KMS-11 (cell line): ENCODE measurements at regions not wholly inside any gene's neighbourhood (a gene's known extent, or its start where the extent isn't known, plus 50 kb on each side); places are given as distances from the start of the nearest gene placed in this dataset.
"Not testable (repeated sequence)": the region's sequence is repeated elsewhere in the genome, so short reads cannot be mapped to it uniquely, and the experiment has no call there.

Experiments
- H2AFZ ChIP-seq: fragments of 200-600 bp; sonication (generic); 2 replicates; pipeline ENCODE4 v1.6.1; 2016; ENCODE audit warnings: antibody characterized with exemption, mixed run types, low read depth
- H3K27ac ChIP-seq: fragments of 200-600 bp; sonication (generic); 2 replicates; pipeline ENCODE4 v1.6.1; 2016; ENCODE audit warnings: mild to moderate bottlenecking, mixed run types
- H3K27me3 ChIP-seq: fragments of 200-600 bp; sonication (generic); 2 replicates; pipeline ENCODE4 v1.6.1; 2017; ENCODE audit warnings: mild to moderate bottlenecking, low read depth, mixed run types, moderate library complexity; ENCODE audit not compliant: insufficient read depth
- H3K36me3 ChIP-seq: fragments of 200-600 bp; sonication (generic); 2 replicates; pipeline ENCODE4 v1.6.1; 2017; ENCODE audit warnings: mild to moderate bottlenecking, mixed run types; ENCODE audit not compliant: insufficient read depth
- H3K4me1 ChIP-seq: fragments of 200-600 bp; sonication (generic); 2 replicates; pipeline ENCODE4 v1.6.1; 2016; ENCODE audit warnings: mild to moderate bottlenecking, low read depth, mixed run types; ENCODE audit not compliant: poor library complexity, severe bottlenecking
- H3K4me2 ChIP-seq: fragments of 200-600 bp; sonication (generic); 2 replicates; pipeline ENCODE4 v1.7.0; 2016; ENCODE audit warnings: mild to moderate bottlenecking, mixed run types
- H3K4me3 ChIP-seq: fragments of 200-600 bp; sonication (generic); IDR thresholded peaks from 2 replicates; pipeline ENCODE4 v1.6.1; 2017; ENCODE audit warnings: low read depth, low read length, mixed read lengths; ENCODE audit not compliant: insufficient read depth
- H3K79me2 ChIP-seq: fragments of 200-600 bp; sonication (generic); 2 replicates; pipeline ENCODE4 v1.6.1; 2016; ENCODE audit warnings: low read depth, mixed run types; ENCODE audit not compliant: insufficient read depth
- H3K9ac ChIP-seq: fragments of 200-600 bp; sonication (generic); 2 replicates; pipeline ENCODE4 v1.6.1; 2016; ENCODE audit warnings: mild to moderate bottlenecking, mixed run types
- H4K20me1 ChIP-seq: fragments of 200-600 bp; sonication (generic); 2 replicates; pipeline ENCODE4 v1.6.1; 2016; ENCODE audit warnings: mild to moderate bottlenecking, mixed run types; ENCODE audit not compliant: insufficient read depth
- CTCF ChIP-seq: fragments of 200-600 bp; sonication (generic); conservative IDR thresholded peaks from 2 replicates; pipeline ENCODE4 v1.6.1; 2017; ENCODE audit warnings: low read depth, mild to moderate bottlenecking, antibody characterized with exemption, low read length, moderate library complexity, mixed read lengths

GRCh38 chr11:109519253-109519652, 97.3 kb downstream of the C11orf87 start:
- Histone ChIP-seq H3K4me3 (no peak overlapping the region), H3K9ac (no peak overlapping the region), H3K36me3 (no peaks in the 10 kb centered on the region), H3K4me2 (no peak overlapping the region), H3K79me2 (no peaks in the 10 kb centered on the region), H3K27me3 (no peaks in the 10 kb centered on the region), H3K4me1 (no peaks in the 10 kb centered on the region), H2AFZ (no peak overlapping the region), H3K27ac (no peak overlapping the region), H4K20me1 (no peaks in the 10 kb centered on the region)
- no peak for TF ChIP-seq CTCF

- Histone ChIP-seq H3K9ac (no peak overlapping the region), H3K27ac (no peak overlapping the region), H3K4me1 (no peaks in the 10 kb centered on the region), H3K79me2 (no peaks in the 10 kb centered on the region), H3K4me2 (no peak overlapping the region), H4K20me1 (no peaks in the 10 kb centered on the region), H3K36me3 (no peaks in the 10 kb centered on the region), H2AFZ (no peak overlapping the region), H3K4me3 (no peak overlapping the region), H3K27me3 (no peaks in the 10 kb centered on the region)
- no peak for TF ChIP-seq CTCF
These were observed 99.6 kb downstream of the C11orf87 start for GRCh38 chr11:109521571-109522086.

- no peaks in the 10 kb centered on the region for H3K27me3 ChIP-seq
- H3K4me1 ChIP-seq: peaks cover 5% of the 10 kb centered on the region
- no peaks in the 10 kb centered on the region for H3K79me2 ChIP-seq
- H3K27ac ChIP-seq: no peak overlapping the region
- no peak overlapping the region for H2AFZ ChIP-seq
- H3K9ac ChIP-seq: no peak overlapping the region
- no peak overlapping the region for H3K4me2 ChIP-seq
- no peak overlapping the region for H3K4me3 ChIP-seq
- H4K20me1 ChIP-seq: no peaks in the 10 kb centered on the region
- no peaks in the 10 kb centered on the region for H3K36me3 ChIP-seq
- TF ChIP-seq CTCF: no peak
These were observed 100.2 kb downstream of the C11orf87 start for GRCh38 chr11:109522116-109522755.

GRCh38 chr11:109525636-109526035, 103.6 kb downstream of the C11orf87 start:
- not testable (repeated sequence) for H3K36me3 ChIP-seq, H3K4me2 ChIP-seq, H3K9ac ChIP-seq, H3K27me3 ChIP-seq, H4K20me1 ChIP-seq, H3K79me2 ChIP-seq, H2AFZ ChIP-seq, H3K27ac ChIP-seq, H3K4me3 ChIP-seq
- H3K4me1 ChIP-seq: peaks cover 18% of the 10 kb centered on the region

GRCh38 chr11:109526061-109526460, 104.1 kb downstream of the C11orf87 start:
- H3K4me1 ChIP-seq: peaks cover 18% of the 10 kb centered on the region
- H3K4me3 ChIP-seq: no peak overlapping the region
- no peaks in the 10 kb centered on the region for H3K36me3 ChIP-seq
- H4K20me1 ChIP-seq: no peaks in the 10 kb centered on the region
- H3K9ac ChIP-seq: no peak overlapping the region
- H3K4me2 ChIP-seq: no peak overlapping the region
- H3K79me2 ChIP-seq: no peaks in the 10 kb centered on the region
- TF ChIP-seq CTCF: no peak
- H3K27me3 ChIP-seq: no peaks in the 10 kb centered on the region
- no peak overlapping the region for H2AFZ ChIP-seq
- no peak overlapping the region for H3K27ac ChIP-seq
